ENCODE measurements at regions not wholly inside any gene's neighbourhood (a gene's known extent, or its start where the extent isn't known, plus 50 kb on each side); places are given as distances from the start of the nearest gene placed in this dataset.

DNA sequence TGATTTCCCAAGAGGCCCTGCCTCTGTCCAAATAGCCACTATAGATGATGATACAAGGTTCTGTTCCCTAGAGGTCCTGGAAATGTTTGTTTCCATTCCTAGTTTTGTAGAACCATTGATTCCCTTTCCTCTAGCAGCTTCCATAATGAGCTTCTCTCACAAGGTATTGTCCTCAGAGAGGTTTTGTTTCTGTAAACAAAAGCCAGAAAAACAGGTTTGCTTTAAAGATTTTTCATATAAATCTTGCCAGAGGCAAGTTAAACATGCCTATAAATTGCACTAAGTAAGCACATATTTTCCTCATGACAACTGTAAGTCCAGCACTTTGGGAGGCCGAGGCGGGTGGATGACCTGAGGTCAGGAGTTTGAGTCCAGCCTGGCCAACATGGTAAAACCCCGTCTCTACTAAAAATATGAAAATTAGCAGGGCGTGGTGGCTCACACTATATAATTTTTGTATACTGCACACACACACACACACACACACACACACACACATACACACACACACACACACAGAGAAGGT, 1787.7 kb downstream of the EFNA5 start:
- TF ChIP-seq, protein P1, sequence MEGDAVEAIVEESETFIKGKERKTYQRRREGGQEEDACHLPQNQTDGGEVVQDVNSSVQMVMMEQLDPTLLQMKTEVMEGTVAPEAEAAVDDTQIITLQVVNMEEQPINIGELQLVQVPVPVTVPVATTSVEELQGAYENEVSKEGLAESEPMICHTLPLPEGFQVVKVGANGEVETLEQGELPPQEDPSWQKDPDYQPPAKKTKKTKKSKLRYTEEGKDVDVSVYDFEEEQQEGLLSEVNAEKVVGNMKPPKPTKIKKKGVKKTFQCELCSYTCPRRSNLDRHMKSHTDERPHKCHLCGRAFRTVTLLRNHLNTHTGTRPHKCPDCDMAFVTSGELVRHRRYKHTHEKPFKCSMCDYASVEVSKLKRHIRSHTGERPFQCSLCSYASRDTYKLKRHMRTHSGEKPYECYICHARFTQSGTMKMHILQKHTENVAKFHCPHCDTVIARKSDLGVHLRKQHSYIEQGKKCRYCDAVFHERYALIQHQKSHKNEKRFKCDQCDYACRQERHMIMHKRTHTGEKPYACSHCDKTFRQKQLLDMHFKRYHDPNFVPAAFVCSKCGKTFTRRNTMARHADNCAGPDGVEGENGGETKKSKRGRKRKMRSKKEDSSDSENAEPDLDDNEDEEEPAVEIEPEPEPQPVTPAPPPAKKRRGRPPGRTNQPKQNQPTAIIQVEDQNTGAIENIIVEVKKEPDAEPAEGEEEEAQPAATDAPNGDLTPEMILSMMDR (IDR thresholded peaks at IDR 0.05; ENCODE audit: low read length) = no peak
- TF ChIP-seq EZH2 (IDR thresholded peaks at IDR 0.05; ENCODE audit: borderline replicate concordance, low read length) = no peak
